ENCODE measurements at regions not wholly inside any gene's neighbourhood (a gene's known extent, or its start where the extent isn't known, plus 50 kb on each side); places are given as distances from the start of the nearest gene placed in this dataset.

DNA sequence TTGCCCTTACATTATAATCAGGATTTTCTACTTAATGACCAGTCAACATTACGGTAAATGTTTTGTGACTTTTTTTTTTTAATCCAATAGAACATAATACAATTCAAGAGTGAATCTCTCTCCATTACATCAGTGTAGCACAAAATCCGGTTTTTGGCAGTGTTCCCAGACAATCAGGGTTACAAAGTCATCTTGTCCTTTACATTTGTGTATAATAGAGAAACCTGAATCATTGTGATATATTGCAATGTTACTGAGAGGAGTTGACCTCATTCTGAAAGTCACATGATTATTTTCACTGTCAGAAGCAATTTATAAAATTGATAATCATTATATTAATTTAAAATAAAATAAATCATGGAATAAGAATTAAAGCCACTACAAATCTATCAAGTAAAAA is 1346.0 kb upstream of the SPRY2 start:
- Histone ChIP-seq H4K20me1 (ENCODE audit: insufficient read depth, poor library complexity, severe bottlenecking) (no peaks in the 10 kb centered on the region), H2AFZ (no peak overlapping the region), H3K4me1 (ENCODE audit: insufficient read depth) (no peaks in the 10 kb centered on the region), H3K27ac (no peak overlapping the region), H3K27me3 (no peaks in the 10 kb centered on the region), H3K4me2 (no peak overlapping the region), H3K36me3 (replicated peaks; ENCODE audit: insufficient read depth, low read depth) (no peaks in the 10 kb centered on the region), H3K9me2 (replicated peaks; ENCODE audit: insufficient read depth) (no peaks in the 10 kb centered on the region), H3K9me3 (ENCODE audit: low read depth) (no peaks in the 10 kb centered on the region), H3K4me3 (no peak overlapping the region), H3K79me2 (no peaks in the 10 kb centered on the region)
- TF ChIP-seq, protein P1, sequence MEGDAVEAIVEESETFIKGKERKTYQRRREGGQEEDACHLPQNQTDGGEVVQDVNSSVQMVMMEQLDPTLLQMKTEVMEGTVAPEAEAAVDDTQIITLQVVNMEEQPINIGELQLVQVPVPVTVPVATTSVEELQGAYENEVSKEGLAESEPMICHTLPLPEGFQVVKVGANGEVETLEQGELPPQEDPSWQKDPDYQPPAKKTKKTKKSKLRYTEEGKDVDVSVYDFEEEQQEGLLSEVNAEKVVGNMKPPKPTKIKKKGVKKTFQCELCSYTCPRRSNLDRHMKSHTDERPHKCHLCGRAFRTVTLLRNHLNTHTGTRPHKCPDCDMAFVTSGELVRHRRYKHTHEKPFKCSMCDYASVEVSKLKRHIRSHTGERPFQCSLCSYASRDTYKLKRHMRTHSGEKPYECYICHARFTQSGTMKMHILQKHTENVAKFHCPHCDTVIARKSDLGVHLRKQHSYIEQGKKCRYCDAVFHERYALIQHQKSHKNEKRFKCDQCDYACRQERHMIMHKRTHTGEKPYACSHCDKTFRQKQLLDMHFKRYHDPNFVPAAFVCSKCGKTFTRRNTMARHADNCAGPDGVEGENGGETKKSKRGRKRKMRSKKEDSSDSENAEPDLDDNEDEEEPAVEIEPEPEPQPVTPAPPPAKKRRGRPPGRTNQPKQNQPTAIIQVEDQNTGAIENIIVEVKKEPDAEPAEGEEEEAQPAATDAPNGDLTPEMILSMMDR (IDR thresholded peaks at IDR 0.05; ENCODE audit: poor library complexity) = no peak
- no peak for TF ChIP-seq EZH2 (IDR thresholded peaks at IDR 0.05; ENCODE audit: borderline replicate concordance)
- TF ChIP-seq EZH2phosphoT487 (IDR thresholded peaks at IDR 0.05; ENCODE audit: low read depth, severe bottlenecking, unreplicated experiment) = no peak
- 67% methylated on average over 2 of the region's 2 CpGs for WGBS (ENCODE audit: low lambda C conversion rate, missing lambda C conversion rate)
- DNase-seq (ENCODE audit: low spot score) = no peak

DNA sequence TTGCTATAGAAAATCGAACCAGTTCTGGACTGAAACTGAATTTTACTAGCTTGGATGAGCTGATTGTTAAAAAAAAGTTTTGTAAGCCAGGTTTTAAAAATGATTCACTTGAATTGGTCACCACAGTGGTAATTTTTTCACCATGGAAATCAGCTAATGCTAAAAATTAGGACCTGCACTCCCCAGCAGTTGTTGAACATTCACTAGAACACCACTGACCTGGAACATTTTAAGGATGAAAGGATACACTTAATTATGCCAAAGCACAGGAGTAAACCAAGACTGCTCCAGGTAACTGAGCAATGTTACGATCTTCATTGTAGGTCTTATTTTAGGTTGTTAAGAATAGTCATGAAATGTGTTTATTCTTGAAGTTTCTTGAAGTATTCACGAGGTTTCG is 1342.6 kb upstream of the SPRY2 start:
- Histone ChIP-seq H3K4me3 (no peak overlapping the region), H2AFZ (no peak overlapping the region), H3K79me2 (no peaks in the 10 kb centered on the region), H3K9me2 (replicated peaks; ENCODE audit: insufficient read depth) (no peaks in the 10 kb centered on the region), H3K4me1 (ENCODE audit: insufficient read depth) (no peaks in the 10 kb centered on the region), H3K27ac (no peak overlapping the region), H3K27me3 (no peaks in the 10 kb centered on the region), H3K9me3 (ENCODE audit: low read depth) (no peaks in the 10 kb centered on the region), H3K4me2 (no peak overlapping the region), H4K20me1 (ENCODE audit: insufficient read depth, poor library complexity, severe bottlenecking) (no peaks in the 10 kb centered on the region), H3K36me3 (replicated peaks; ENCODE audit: insufficient read depth, low read depth) (no peaks in the 10 kb centered on the region)
- WGBS (ENCODE audit: low lambda C conversion rate, missing lambda C conversion rate) = 85% methylated on average over 4 of the region's 4 CpGs
- TF ChIP-seq EZH2 (IDR thresholded peaks at IDR 0.05; ENCODE audit: borderline replicate concordance) = no peak
- TF ChIP-seq, protein P1 (IDR thresholded peaks at IDR 0.05; ENCODE audit: poor library complexity) = no peak
- TF ChIP-seq EZH2phosphoT487 (IDR thresholded peaks at IDR 0.05; ENCODE audit: low read depth, severe bottlenecking, unreplicated experiment) = no peak
- no peak for DNase-seq (ENCODE audit: low spot score)

GRCh38 chr13:81682081-81682630 is 1341.2 kb upstream of the SPRY2 start:
- no peak for DNase-seq (ENCODE audit: low spot score)
- Histone ChIP-seq H3K4me1 (ENCODE audit: insufficient read depth) (no peaks in the 10 kb centered on the region), H3K36me3 (replicated peaks; ENCODE audit: insufficient read depth, low read depth) (no peaks in the 10 kb centered on the region), H3K9me3 (ENCODE audit: low read depth) (no peaks in the 10 kb centered on the region), H3K79me2 (no peaks in the 10 kb centered on the region), H4K20me1 (ENCODE audit: insufficient read depth, poor library complexity, severe bottlenecking) (no peaks in the 10 kb centered on the region), H3K27me3 (no peaks in the 10 kb centered on the region), H2AFZ (no peak overlapping the region), H3K4me3 (no peak overlapping the region), H3K9me2 (replicated peaks; ENCODE audit: insufficient read depth) (no peaks in the 10 kb centered on the region), H3K4me2 (no peak overlapping the region), H3K27ac (no peak overlapping the region)
- TF ChIP-seq, protein P1 (IDR thresholded peaks at IDR 0.05; ENCODE audit: poor library complexity) = no peak
- no peak for TF ChIP-seq EZH2phosphoT487 (IDR thresholded peaks at IDR 0.05; ENCODE audit: low read depth, severe bottlenecking, unreplicated experiment)
- TF ChIP-seq EZH2 (IDR thresholded peaks at IDR 0.05; ENCODE audit: borderline replicate concordance) = no peak
- 88% methylated on average over 2 of the region's 2 CpGs for WGBS (ENCODE audit: low lambda C conversion rate, missing lambda C conversion rate)

DNA sequence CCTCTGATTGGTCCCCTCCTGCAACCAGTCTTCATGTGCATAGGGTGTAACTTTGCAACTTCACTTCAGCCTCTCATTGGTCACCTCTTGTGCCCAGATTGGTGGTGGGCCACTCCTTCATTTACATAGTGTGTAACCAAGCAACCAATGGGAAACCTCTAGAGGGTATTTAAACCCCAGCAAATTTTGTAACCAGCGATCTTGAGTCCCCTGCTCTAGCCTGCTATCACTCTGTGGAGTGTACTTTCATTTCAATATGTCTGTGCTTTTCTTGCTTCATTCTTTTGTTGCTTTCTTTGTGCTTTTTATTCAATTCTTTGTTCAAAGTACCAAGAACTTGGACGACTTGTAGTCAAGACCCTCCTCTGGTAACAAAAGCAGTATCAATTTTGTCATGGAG is 1336.9 kb upstream of the SPRY2 start:
- H3K4me1 ChIP-seq (ENCODE audit: insufficient read depth) = no peaks in the 10 kb centered on the region
- no peaks in the 10 kb centered on the region for H3K36me3 ChIP-seq (replicated peaks; ENCODE audit: insufficient read depth, low read depth)
- no peaks in the 10 kb centered on the region for H3K79me2 ChIP-seq
- WGBS (ENCODE audit: low lambda C conversion rate, missing lambda C conversion rate) = 90% methylated on average over 2 of the region's 2 CpGs
- H4K20me1 ChIP-seq (ENCODE audit: insufficient read depth, poor library complexity, severe bottlenecking) = no peaks in the 10 kb centered on the region
- no peaks in the 10 kb centered on the region for H3K9me3 ChIP-seq (ENCODE audit: low read depth)
- no peak overlapping the region for H3K4me2 ChIP-seq
- no peak overlapping the region for H3K4me3 ChIP-seq
- TF ChIP-seq EZH2phosphoT487 (IDR thresholded peaks at IDR 0.05; ENCODE audit: low read depth, severe bottlenecking, unreplicated experiment) (no peak), EZH2 (IDR thresholded peaks at IDR 0.05; ENCODE audit: borderline replicate concordance) (no peak)
- TF ChIP-seq, protein P1 (IDR thresholded peaks at IDR 0.05; ENCODE audit: poor library complexity) = no peak
- no peaks in the 10 kb centered on the region for H3K27me3 ChIP-seq
- no peak overlapping the region for H2AFZ ChIP-seq
- no peak overlapping the region for H3K27ac ChIP-seq
- DNase-seq (ENCODE audit: low spot score) = no peak
- no peaks in the 10 kb centered on the region for H3K9me2 ChIP-seq (replicated peaks; ENCODE audit: insufficient read depth)

All from hepatocyte (in vitro differentiated cells).